HG03565 (cell line): ENCODE measurements at regions not wholly inside any gene's neighbourhood (a gene's known extent, or its start where the extent isn't known, plus 50 kb on each side); places are given as distances from the start of the nearest gene placed in this dataset.

Experiments
- ATAC-seq: cut with Tn5 transposase; IDR thresholded peaks from one replicate; pipeline ENCODE4 v1.9.1; 2021; ENCODE audit warnings: mild to moderate bottlenecking, moderate library complexity; ENCODE audit not compliant: unreplicated experiment

DNA sequence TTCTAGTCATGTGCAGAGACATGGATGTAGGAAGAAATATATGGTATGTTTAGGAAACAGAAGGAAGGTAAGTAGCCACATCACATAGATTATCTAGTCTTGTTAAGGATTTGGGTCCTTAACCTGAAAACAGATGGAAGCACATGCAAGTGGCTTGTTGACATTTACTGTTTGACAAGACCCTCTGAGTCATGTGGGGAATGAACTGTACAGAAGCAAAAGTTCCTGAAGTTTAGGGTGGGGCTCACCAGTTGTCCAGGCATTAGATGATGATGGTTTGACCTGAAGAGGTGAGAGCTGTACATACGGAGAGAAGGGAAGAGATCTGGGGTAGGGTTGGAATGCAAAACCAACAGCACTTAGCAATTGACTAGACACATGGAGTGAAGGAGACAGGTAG, 281.1 kb upstream of the GRIP1 start:
- no peak for ATAC-seq

DNA sequence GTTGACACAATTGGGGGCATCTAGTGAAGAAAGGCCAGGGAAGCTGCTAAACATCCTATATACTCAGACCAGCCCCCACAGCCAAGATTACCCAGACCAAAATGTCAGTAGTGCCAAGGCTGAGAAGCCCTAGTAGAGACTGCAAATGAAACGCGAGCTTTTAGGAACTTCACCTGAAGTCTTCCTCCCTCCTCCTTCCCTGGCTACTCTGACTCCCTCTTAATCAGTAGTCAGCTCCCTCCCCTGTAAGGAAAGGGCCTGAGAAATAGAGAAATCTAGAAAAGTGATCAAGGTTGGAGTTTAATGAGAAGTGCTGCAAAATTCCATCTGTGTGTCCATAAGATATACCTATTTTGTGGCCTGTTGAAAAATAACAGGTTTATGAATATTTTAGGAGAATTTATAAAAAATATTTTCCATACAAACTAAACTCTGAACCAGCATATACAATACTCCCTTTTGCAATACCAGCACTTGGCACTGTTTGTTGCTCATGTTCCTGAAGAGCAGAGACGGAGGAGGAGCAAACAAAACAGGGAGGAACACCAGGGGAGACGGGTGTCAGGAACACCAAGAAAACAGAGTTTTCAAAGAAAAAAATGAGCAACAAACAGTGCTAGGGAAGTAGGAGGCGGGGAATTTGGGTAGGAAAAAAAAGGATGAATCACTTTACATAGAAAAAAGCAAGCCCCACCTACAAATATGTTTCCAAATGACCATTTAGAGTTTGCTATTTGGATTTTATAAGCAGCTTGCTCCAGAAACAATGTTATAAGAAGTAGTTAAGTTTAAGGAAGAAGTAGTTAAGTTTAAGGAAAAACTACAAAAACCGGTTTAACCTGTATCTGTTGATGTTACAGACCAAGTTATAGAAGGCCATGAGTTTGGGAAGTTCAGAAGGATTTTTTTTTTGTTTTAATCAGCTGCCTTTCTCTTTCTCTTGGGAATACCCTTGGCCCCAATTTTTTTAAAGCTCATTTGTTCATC, 282.1 kb upstream of the GRIP1 start:
- no peak for ATAC-seq

DNA sequence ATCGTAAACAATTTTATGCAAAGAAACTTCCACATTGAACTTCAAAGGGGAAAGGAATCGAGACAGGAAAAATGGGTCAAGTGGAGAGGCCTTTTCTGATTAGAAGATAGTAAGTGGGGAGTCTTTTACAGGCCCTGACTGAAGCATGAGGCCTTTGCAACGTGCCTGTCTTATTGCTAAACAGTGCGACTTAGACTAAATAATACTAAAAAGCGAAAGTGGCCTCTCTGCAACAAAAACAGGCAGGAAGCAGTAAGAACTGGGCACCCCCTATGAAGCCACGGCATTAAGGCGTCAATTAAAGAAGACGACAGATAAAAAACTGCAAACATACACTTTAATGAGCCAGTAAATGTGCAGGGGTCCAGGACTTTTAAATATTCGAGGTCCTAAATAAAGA, 283.4 kb upstream of the GRIP1 start:
- ATAC-seq: no peak

DNA sequence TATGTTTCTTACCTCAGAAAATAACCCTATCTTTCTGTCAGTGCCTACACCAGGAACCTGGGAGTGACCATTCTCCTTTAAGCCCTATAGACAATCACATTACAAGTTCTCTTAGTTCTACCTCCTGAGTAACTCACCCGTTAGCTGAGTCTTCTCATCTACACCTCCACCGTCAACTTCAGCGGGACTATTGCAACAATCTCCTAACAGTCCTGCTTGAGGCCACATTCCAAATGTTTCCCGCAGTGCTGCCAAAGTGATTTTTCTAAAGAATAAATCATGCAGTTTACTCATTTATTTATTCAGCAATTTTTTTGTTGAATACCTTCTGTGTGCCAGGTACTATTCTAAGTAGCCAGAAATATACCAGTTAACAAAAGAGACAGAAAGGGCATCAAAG, 285.0 kb upstream of the GRIP1 start:
- ATAC-seq: no peak

DNA sequence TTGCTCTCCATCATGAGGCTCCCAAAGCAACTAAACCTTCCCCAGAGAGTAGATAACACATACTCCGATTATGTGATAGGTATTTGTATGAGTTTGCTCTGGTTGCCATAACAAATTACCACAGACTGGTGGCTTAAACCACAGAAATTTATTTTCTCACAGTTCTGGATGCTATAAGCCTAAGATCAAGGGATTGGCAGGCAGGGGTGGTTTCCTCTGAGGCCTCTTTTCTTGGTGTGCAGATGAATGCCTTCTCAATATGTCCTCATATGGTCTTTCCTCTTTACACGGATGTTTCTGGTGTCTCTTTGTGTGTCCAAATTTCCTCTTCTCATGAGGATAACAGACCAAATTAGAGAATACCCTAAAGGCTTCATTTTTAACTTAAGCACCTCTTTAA, 285.8 kb upstream of the GRIP1 start:
- peak; percentile 64 for ATAC-seq

DNA sequence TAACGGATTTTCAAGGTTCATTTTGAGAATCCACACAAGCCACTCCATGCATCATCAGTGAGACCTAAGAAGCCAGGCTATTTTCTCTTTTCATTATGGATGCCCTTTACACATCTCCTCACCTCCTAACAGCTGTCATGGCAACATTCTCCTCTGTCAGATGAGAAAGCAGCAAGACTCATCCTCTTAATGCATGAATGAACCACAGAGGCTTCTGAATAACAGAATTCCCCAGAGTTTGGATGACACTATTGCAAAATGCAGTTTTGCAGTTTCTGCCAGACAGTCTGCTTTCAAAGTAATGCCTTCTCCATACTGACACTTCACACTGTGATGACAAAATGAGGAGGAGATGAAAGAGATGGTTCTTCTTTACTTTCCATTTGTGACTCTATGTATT, 286.7 kb upstream of the GRIP1 start:
- ATAC-seq: no peak

DNA sequence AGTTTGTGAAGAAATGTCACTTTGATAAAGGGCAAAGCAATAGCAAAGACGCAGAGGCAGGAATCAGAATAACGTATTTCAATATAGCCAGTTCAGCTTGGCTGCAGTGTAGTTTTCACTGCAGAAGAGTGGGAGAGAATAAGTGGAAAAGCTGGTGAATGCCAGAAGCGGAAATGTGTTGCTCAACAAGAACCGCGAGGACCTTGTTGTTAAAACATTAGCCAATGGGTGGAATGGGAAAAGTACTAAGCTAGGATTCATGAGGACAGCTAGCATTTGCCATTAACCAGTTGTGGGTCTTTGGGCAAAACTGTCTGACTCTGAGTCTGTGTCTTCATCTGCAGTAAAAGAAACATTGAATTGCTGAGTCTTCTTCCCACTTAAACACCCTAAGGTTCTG, 292.9 kb upstream of the GRIP1 start:
- ATAC-seq: no peak

DNA sequence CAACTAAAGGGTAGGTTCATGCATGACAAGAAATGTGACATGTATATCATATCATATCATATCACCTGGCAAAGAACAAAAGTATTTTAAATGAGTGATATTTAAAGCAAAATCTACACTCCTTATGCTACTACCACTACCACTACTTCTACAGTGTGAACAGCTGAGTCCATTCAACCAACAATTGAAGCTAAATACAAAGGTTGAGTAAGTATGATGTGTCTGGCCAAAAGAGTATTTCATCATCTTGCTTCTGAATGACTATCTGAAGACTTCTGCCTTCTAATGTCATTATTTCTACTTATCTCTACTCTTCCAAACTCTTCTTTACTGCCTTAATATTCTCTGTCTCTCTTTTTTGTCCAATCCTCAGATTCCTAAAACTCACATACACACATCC, 292.6 kb upstream of the CAND1 start:
- no peak for ATAC-seq

DNA sequence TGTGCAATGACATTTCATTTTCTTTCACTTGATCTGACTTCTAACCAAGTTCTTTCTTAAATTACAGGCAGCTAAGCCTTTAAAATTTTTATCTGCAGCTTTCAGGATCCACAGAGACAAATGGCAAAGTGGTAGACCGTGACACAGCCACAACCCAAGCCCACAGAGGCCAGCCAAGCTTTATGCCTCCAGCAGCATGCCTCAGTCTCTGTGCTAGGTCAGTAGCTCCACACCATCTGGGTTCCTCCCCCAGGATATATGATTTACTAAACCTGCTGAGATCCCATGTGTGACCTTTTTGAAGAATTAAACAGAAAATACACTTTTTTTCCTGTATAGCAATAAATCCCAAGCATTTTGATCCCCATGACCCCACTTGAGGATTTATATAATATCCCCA, 290.4 kb upstream of the CAND1 start:
- no peak for ATAC-seq

DNA sequence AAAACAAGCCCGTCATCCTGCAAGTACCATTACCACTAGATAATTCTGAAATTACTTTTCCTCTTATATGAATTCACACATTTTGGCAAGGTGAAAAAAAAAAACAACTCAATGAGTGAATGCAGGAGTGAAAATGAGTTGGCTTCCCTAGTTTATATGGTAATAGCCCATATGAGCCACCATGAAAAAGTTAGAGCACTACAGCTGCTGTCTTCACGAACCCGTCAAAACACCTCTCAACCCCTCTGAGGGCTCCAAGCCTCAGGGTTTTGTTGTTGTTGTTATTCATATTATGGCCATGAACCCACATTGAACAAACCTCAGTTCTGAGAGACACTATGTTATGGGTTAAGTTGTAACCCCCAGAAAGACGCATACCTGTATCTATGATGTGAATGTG, 289.9 kb upstream of the CAND1 start:
- ATAC-seq: no peak

DNA sequence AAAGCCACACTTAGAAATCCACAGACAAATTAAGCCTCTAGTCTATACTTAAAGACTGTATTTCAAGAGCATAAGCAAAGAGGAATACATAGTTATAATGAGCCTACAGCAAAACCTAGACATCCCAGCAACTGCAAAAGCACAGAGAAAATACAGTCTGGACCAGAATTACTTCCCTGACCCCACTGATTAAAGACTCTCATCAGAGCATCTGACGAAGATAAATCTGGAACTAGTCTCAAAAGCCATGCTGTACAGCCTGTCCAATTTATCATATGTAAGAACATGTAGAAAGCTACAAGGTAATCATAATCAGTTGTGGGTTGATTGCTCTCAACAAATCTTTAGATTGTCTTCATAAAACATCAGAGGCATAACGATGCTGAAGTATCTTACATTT, 285.1 kb upstream of the CAND1 start:
- no peak for ATAC-seq

DNA sequence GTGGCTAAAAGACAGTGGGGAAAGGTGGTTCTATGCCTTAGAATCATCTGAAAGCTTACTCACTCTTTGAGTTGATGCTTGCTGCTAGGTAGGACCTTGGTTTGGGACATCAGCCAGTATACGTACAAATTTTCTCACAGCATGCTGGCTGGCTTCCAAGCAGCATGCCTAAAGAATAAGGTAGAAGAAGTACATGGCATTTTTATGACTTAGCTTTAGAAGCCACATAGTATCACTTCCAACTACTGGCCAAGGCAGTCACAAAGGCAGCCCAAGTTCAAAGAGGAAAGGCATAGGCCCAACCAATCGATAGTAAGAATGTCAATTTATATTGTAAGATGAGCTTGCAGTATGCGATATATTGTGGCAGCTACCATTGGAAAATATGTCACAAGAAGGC, 284.2 kb upstream of the CAND1 start:
- ATAC-seq: no peak

DNA sequence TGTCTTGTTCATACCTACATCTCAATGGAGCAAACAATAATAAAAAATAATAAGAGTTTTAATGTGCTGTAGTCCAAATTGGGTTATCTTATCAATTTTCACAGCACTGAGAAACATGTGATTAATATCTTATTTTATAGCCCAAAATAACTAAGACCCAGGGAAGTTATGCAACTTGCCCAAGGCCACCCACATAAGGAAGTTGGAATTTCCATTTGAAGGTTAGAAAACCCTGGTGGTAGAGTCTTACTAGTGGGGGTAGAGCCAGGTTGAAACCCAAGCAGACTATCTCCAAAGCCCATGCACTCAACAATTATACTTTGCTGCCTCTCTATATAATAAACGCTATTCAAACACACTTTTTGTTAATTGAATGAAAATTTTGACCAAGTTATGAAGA, 270.0 kb upstream of the CAND1 start:
- ATAC-seq: no peak

DNA sequence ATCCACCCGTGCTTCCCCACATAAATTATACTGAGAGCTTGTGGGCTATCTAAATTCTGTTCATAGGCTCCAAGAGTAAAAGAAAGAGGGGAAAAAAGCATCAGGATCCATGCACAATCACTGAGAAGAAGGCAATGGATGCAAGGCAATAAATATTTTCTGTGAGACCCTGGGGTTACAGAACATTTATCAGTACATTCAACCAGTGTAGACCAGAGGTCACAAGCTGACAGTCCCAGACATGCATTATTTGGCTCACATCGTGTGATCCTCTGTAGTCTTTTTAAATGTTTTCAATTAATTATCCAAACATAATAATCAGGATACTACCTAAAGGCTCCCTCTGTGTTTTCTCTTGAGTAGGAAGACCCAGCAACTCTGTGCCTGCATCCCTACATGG, 267.9 kb upstream of the CAND1 start:
- no peak for ATAC-seq

DNA sequence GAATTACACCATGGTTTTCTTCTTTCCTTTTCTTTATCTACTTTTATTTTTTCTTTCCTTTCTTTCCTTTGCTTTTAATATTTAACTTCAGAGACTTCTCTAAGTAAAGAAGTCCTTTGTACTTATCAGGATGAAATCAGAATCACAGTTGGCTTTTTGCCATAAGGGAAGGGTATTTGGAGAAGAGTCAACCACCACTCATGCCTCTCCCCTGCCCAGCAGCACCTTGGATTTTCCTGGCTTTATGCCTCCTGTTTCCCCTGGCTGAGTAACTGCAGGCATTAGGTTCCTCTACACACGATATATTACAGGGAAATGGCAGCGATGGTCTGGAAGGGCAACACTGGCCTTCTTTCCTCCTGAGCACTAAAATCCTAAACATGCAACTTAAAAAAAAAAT, 266.4 kb upstream of the CAND1 start:
- no peak for ATAC-seq

DNA sequence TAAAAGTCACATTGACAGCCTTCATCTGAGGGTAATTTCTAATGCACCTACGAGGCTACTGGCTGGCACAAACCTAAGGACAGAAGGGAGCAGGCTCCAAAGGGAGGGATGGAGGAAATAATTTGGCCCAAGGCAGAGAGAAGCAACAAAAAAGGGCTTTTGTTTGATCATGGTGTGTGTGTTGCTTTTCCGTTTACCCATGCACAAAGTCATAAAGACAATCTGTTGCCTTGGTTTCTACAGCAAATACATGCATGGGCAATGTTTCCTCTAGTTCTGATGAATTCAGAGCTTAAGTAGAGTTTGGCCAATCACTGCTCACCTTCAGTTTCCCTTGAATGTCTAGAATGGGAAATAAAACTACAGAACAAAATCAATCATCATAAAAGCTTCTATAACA, 262.5 kb upstream of the CAND1 start:
- no peak for ATAC-seq

DNA sequence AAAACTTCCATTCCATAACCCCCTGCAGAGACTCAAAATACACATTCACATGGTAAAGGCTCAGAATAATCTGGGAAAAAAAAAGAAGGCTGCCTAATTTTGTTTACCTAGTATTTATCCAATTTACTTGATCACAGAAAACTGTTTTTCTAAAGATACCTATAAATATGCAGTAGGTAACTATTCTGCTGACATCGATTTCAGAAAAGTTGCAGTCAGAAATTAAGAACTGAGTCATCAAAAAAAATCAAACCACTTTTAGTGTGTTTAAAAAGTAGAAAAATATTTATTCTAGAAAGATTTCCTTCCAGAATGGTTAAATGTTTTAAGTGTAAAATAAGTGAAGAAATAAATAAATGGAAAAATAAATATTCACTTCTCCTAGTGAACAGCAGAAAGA, 254.5 kb upstream of the CAND1 start:
- ATAC-seq: no peak

DNA sequence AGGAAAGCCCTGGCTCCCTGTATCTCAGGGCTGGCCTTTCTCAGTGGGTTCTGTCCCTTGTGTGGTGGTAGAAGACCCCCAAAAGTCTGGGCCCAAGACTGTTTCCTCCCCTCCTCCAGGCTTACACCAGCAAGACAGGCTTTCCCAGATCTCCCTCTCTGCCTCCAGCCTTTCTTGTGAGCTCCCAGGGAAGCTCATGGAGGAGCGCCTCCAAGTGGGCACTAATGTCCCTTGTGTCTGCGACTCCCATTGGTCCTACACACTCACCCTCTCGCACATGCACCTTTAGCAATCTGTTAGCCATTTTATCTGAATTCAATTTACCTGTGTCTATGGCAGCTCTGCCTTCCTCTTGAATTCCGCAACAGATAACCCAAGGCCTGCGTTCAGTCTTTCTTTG, 251.1 kb upstream of the CAND1 start:
- no peak for ATAC-seq

DNA sequence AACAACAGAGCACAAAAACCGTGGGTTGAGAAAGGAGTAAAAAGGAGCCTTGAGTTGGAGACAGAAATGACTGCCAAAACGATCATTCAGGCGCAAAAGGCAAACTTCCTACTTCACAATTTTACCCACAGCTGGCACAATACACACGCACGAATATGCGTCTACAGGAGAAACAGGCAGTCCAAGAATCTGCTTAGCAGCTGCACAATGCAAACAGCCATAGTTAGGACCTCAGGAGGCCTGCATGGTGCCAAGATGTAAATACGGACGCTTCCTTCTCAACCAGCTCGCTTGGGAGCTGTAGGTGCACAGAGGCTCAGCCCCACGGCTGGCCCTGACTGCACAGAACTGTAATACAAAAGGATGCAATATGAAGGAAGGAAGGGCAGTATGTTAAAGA, 250.1 kb upstream of the CAND1 start:
- no peak for ATAC-seq

DNA sequence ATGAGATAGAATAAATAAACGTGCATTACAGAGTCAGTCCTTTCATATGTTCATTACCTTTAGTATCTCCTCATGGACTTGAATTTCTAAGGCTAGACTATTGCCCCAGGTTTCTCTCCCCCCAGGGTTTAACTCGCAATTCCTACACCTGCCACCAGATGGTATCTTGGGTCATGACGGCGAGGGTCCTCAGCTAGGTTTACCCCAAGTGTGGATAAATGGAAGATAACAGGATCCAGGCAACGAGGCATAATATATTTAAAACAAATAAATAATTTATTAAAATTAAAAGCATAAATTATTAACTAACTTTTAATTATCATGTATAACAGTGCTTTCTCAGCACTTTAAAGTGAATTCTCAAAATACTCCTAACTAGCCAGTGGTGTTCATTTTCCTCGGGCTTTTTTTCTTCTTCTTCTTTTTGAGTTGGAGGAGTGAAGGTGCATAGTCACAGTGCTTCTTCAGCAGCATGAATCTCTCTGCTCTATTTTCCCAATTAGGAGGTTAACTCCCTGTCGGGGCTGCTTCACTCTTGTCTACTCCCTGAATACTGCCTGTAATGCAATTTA, 243.5 kb upstream of the CAND1 start:
- ATAC-seq: peak; percentile 81

DNA sequence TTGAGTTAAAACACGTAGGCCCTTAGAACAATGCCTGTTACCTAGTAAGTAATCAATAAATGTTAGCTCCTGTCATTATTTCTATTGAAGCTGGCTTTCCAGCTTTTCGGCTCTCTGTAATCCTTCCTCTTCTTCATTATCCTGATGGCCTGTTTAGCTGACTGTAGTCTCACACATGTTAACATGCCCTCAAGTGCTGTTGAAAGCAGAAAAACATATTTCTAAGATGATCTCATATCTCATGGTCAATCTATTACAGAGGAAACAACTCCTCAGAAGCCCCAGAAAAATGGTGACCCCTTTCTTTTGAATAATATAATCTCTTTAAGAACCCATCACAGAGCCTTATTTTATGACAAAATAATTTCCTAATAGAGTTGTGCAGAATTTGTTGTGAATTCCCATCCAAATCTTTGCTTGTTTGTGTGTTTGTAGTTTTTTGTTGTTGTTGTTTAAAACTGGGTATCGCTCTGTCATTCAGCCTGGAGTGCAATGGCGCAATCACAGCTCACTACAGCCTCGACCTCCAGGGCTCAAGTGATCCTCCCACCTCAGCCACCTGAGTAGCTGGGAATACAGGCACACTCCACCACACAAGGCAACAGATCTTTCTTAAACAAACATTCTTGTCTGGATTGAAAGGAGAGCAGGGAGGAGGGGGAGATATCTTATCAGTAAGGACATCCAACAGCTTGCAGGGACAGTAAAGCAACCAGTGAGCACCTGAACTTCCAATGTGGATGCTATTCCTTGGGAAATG, 242.5 kb upstream of the CAND1 start:
- no peak for ATAC-seq

DNA sequence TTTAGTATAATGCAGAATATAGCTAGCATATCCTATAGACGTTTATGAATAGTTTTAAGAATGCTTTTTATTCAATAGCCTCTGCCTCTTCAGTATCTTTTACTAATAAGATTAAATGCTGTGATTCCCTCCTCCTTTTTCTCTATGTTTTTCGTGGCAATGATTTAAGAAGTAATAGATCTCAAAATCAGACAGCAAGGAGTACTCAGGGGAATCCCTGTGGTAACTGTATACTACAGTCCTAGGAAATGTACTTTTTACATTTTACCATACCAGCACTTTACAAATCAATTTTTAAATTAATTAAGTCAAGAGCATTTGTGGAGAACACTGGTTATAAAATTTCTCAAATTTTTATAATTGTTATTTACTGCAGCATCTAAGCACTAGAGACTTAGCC, 240.6 kb upstream of the CAND1 start:
- no peak for ATAC-seq
